ENCODE measurements at regions not wholly inside any gene's neighbourhood (a gene's known extent, or its start where the extent isn't known, plus 50 kb on each side); places are given as distances from the start of the nearest gene placed in this dataset.
"Not testable (repeated sequence)": the region's sequence is repeated elsewhere in the genome, so short reads cannot be mapped to it uniquely, and the experiment has no call there.

DNA sequence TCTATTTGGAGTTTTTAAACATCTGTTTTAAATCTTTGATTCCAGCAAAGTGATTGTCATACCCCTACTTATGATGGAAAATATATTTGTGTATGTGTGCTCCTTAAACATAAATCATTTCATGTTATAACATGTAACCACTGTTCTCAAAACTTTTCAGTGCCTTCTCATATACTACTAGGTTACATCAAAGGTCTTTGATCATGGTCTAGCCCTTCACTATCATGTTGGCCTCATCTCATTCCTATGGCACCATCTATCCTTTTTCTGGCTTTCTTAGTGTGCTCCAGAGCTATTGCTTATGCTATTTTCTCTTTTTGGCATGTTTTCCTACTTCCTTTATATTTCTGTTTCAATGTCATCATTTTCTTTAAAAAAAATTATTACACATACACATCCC is 367.9 kb upstream of the SLC39A10 start:
- no peak for DNase-seq

DNA sequence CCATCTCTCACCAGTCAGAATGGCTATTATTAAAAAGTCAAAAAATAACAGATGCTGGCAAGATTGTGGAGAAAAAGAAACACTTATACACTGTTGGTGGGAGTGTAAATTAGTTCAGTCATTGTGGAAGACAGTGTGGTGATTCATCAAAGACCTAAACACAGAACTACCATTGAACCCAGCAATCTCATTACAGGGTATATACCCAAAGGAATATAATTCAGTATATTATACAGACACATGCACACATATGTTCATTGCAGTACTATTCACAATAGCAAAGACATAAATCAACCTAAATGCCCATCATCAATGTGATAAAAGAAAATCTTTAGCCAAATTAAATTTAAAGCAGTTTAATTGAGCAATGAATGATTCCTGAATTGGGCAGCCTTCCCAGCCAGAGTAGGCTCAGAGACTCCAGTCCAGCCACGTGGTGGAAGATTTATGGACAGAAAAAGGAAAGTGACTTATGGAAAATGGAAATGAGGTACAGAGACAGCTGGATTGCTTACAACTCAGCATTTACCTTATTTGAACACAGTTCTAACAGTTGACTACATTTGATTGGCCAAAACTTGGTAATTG is 377.1 kb upstream of the SLC39A10 start:
- no peak for DNase-seq

DNA sequence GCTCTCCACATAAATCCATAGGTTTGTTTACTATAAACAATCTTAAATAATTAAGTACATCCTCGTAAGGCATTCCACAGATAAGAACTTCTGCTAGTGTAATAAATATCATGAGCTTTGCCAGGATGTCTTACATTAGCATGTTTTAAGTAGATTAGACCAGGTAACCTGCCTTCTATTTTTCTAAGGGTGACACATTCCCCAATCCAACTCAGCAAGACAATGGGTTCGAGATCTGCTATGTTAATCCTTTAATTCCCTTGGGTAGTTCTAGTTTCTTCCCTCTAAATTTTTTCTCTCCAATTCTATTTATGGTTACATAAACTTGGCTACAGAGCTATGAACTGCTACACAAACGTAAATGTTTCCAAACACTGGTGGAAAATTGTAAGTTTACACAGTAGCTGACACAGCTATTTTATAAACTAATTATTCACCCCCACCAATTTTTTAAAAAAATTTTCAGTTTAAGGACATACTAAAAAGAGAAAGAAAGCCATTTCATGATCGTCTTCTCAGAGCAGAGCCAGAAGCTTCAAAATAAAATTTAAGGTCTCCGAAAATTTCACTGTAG is 386.5 kb upstream of the SLC39A10 start:
- DNase-seq, result no peak

- DNase-seq, result no peak
Observed at GRCh38 chr2:195269220-195269619, 387.8 kb upstream of the SLC39A10 start.

- DNase-seq, result no peak
Observed at GRCh38 chr2:195257979-195258378, 399.0 kb upstream of the SLC39A10 start.

DNA sequence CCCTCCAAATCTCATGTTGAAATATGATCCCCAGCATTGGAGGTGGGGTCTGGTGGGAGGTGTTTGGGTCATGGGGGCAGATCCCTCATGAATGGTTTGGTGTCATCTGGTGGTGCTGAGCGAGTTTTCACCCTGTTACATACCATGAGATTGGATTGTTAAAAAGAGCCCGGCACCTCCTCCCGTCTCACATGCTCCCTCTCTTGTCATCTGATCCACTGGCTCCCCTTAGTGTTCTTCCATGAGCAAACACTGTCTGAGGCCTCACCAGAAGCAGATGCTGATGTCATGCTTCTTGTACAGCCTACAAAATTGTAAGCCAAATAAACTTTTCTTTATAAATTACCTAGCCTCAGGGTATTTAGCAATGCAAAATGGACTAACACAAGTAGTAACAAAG is 405.0 kb upstream of the SLC39A10 start:
- no peak for DNase-seq

DNA sequence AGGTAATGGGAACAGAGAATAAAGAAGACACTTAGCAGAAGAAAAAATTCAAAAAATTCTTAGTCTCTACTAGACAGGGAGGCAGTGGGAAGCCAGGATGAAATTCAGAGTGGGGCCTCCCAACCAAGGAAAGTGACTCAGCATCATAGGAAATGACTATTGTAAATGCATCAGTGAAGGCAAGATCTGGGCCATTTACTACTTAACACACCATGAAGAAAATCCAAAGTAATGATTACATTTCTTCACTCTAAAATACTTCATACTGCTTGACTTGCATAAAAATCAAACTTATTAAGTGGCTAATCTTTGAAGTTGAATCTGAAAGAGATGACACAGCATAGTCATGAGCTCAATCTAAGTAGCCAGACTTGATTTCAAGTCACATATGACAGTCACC is 405.8 kb upstream of the SLC39A10 start:
- no peak for DNase-seq

GRCh38 chr2:195238826-195239225 is 418.2 kb upstream of the SLC39A10 start:
- DNase-seq, result no peak

DNA sequence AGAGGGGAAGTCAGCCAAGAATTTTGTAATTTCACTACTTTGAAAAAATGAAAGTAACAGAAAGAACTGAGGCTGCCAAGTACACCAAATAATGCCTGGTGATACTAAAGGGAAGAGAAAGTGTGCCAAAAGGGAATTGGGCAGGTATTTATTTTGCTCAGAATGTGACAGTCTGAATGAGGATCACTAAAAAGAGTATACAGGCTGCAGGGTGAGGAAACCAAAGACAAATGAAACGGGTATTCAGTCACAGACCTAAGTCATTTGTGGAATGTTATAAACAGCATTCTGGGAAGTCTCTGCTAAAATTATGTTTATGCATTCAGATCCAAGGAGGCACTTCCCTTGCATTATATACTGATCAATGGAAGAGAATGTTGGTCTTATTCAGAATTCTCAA is 418.6 kb upstream of the SLC39A10 start:
- DNase-seq, result no peak

DNA sequence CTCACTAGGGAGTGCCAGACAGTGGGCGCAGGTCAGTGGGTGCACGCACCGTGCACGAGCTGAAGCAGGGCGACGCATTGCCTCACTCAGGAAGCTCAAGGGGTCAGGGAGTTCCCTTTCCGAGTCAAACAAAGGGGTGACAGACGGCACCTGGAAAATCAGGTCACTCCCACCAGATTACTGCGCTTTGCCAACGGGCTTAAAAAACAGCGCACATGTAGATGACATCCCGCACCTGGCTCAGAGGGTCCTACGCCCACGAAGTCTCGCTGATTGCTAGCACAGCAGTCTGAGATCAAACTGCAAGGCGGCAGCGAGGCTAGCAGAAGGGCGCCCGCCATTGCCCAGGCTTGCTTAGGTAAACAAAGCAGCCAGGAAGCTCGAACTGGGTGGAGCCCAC is 428.5 kb upstream of the SLC39A10 start:
- not testable (repeated sequence) for DNase-seq

DNA sequence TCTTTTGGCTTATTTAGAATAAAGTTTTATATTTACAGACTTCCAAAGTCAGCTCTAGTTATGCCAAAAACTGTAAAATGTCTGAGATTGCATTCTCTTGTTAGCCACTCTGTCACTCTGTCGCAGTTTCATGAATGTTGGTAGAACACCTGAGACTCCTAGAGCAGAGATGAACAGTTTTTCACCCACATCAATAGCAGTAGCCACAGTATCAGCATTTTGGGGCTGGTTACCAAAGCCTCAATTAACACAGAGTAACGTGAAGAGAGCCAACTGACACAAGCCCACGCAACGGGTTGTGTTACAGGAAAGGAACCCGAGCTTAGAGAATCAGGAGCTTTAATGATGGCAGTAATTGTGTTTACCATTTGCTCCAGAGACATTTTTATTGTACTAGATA is 443.0 kb upstream of the SLC39A10 start:
- no peak for DNase-seq

DNA sequence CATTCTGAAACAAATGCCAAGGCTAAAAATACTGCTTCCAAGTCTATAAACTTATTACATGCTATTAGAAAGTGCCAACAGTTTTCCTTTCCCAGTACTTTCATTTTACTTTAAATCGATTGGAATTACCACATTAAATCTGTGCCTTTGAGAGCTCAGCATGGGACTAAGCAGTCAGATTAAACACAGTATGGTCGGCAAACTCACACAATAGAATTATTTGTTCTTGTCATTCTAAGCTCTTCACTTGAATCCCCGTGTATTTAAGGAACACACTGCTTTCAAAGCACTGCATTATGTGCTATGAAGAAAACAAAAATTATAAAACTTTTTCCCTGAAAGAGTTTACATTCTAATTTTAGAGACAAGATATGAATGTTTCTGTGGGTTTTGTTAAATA is 444.4 kb upstream of the SLC39A10 start:
- DNase-seq, result no peak

DNA sequence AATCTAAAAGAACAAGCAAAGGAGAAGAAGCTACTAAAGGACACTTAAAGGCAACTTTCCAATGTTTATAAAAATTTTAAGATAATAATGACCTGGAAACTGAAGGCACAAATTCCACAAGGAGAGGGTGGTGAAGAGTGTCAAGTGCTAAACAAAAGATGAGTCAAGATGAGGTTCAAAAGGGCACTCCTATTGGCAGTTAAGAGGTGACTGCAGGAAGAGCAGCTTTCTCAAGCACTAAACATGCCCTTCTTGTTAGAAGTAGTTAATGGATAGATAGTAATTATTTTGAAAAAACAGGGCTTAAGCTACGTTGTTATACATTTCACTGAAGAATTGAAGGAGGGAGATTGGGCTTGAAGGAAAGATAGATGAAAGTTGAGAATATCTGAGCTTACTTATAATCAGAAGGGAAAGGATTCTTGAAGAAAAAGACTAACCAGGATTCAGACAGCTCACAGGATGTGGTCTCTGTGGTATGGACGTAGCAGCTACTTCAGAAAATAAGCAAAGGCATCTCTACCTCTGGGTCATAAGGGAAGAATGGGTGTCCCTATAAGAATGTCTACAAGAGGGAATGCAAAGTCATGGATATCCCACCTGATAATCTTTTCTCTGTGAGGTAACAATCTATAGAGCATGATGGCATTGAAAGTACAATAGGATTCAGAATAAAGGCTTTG is 454.7 kb upstream of the SLC39A10 start:
- DNase-seq, result no peak

DNA sequence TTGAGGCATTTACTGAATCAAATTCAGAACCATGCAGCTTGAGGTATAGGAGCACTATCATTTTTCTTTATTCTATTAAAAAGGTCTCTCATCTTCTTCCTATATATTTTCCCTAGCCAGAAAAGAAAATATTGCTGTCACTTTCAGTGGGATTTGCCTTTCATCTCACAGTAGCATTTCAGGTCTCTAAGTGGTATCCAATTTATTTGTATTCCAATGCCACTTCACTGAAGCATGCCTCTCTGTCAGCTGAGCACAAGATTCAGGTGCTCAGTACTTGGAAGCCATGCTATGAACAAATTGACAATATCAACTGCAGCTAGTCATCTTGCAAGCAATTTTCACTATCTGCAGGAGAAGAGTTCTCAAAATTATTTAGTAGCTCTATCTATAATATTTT is 457.2 kb upstream of the SLC39A10 start:
- DNase-seq, result no peak

- no peak for DNase-seq
Observed at GRCh38 chr2:195181059-195181705, 475.8 kb upstream of the SLC39A10 start.

DNA sequence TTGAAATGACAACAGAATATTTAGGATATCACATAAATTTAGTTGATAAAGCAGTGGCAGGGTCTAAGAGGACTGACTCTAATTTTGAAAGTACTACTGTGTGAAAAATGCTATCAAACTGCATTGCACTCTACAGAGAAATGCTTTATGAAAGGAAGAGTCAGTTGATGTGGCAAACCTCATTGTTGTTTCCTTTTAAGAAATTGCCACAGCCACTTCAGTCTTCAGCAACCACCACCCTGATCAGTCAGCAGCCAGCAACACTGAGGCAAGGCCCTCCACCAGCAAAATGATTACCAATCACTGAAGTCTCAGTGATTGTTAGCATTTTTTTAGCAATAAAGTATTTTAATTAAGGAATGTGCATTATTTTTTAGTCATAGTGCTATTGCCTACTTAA is 488.7 kb upstream of the SLC39A10 start:
- DNase-seq, result no peak

DNA sequence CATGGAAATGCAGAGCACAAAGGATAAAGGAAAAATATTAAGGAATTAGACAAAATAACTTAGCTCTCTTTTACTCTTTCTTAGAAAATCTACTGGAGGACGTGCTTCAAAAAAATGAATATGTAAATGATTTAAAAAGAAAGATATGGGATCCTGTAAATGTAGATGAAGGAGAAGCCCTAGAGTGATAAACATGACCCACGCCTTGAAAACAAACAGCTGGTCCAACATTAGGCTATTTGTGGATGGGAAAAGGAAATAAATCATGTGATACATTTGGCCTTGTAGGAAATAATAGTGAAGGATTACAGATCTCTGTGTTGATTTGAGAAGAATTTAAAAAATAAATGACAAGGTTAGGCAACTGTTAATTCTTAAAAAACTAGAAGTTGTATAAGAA is 492.1 kb upstream of the SLC39A10 start:
- DNase-seq, result no peak

- no peak for DNase-seq
Observed at GRCh38 chr2:195162918-195163317, 494.1 kb upstream of the SLC39A10 start.

- no peak for DNase-seq
Observed at GRCh38 chr2:195162194-195162593, 494.8 kb upstream of the SLC39A10 start.

GRCh38 chr2:195160963-195161362 is 496.1 kb upstream of the SLC39A10 start:
- DNase-seq, result no peak

DNA sequence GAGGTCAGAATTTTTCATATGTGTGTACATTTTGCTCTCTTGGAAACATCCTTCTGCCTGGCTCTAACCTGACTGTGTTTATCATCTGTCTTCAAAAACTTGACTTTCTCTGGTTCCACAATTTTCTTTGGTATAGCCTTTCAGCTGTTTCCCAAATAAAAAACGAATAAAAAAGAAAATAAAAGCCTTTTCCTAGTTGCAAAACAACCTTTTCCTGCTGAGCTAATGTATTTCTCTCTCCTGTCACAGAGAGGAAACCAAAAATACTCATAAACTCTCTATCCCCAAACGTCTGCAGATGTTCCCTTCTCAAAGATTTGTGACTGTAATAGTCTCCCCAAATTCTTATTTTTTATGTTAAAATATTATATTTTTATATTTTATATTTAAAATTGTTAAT is 505.3 kb upstream of the SLC39A10 start:
- DNase-seq, result no peak

- DNase-seq, result no peak
Observed at GRCh38 chr2:195150819-195151218, 506.2 kb upstream of the SLC39A10 start.

- no peak for DNase-seq
Observed at GRCh38 chr2:195148004-195148403, 509.0 kb upstream of the SLC39A10 start.
